GM18519 (cell line): ENCODE measurements at regions not wholly inside any gene's neighbourhood (a gene's known extent, or its start where the extent isn't known, plus 50 kb on each side); places are given as distances from the start of the nearest gene placed in this dataset.
"Not testable (repeated sequence)": the region's sequence is repeated elsewhere in the genome, so short reads cannot be mapped to it uniquely, and the experiment has no call there.

Source experiments
- ATAC-seq: cut with Tn5 transposase; IDR thresholded peaks from one replicate; pipeline ENCODE4 v1.9.1; 2021; ENCODE audit warnings: mild to moderate bottlenecking, moderate library complexity; ENCODE audit not compliant: unreplicated experiment, low FRiP score

DNA sequence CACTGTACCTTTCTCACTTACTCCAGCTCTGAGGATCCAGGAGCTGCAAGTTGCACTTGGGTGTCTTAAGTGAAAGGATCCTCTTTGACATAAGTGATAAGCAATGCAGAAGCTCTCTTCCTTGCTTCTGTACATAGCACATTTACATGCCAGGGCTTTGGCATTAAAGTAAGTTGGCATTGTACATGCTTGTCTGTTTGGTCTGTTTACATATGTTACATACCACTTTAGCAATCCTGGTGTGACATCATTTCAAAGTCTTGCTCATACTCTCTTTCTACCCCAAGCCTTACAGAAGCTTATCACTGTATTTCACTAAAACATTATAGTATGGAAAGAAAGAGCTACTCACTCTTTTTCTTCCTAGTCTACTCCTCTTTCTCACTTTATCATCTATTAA, 2548.3 kb downstream of the ARAP2 start:
- no peak for ATAC-seq

DNA sequence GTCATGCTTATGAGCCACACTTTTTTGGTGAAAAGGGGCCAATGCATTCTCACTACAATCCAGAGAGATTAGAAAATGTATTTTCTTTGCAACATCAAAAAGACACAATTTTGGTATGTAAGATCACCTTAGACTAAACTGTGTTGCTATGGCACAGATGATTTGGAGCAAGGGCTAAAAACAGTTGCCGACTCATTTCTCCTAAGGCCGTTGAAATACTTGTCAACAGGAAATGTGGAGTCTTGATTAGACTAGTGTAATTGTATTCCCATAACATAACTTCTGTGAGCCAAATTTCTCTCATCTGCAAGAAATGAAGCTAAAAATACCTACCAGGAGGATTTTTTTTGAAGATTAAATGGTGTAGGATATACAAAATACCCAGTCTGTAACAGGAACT, 2547.7 kb downstream of the ARAP2 start:
- ATAC-seq: no peak

DNA sequence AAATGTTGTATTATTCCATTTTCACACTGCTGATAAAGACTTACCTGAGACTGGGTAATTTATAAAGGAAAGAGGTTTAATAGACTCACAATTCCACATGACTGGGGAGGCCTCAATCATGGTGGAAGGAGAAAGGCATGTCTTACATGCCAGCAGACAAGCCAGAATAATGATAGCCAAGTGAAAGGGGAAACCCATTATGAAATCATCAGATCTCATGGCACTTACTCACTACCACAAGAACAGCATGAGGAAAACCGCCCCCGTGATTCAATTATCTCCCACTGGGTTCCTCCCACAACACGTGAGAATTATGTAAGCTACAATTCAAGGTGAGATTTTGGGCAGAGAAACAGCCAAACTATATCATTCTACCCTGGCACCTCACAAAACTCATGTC, 2535.1 kb downstream of the ARAP2 start:
- ATAC-seq: no peak

DNA sequence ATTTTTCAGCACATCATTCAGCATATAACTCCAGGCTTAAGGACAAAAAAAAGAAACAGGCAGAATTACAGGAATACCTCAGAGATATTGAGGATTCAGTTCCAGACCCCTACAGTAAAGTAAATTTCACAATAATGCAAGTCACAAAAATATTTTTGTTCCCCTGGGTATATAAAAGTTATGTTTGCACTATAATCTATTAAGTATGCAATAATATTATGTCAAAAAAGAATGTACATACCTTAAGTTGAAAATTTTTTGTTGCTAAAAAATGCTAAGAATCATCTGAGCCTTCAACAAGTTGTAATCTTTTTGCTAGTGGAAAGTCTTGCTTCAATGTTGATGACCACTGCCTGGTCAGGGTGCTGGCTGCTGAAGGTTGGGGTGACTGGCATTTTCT, 2532.5 kb downstream of the ARAP2 start:
- ATAC-seq: no peak

DNA sequence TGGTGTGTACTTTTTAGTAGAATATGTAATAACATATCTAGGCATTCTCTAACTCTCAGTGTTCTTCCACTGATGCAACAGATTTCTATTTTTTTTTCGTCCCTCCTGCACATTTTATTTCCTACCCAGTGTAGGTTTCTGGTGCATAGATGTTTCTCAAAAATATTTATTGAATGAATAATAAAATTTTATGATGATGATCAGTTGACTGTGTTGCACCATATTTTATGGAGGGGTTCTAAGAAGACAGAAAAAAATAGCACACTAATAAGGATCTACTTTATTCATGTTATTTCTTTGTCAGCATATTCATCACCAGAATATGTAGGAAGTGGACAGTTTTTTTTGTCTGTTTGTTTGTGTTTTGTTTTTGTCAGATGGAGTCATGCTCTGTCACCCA, 2529.3 kb downstream of the ARAP2 start:
- no peak for ATAC-seq

DNA sequence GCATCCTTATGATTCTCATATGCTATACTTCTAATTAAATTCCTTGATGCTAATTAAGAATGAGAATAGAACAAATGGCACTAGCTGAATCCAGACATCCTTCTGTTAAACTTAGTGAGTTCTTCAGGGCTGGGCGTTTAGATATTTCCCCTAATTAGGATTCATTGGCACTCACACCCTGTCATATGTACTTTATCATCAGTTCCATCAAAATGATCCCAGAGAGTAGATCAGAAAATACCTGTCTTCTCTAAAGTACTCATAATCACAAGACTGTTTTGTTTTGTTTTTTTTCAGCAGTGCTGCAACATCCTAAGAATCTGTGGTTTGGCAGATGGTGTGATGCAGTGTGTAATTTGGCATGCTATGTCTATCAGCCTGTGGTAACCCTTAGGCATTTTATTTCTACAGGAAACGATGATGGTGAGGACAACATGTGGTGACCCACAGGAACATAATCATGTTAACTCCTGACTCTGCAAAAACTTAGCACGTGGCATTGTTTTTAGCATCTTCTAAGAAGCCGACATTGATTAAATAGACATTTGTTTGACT, 2528.4 kb downstream of the ARAP2 start:
- ATAC-seq: no peak

DNA sequence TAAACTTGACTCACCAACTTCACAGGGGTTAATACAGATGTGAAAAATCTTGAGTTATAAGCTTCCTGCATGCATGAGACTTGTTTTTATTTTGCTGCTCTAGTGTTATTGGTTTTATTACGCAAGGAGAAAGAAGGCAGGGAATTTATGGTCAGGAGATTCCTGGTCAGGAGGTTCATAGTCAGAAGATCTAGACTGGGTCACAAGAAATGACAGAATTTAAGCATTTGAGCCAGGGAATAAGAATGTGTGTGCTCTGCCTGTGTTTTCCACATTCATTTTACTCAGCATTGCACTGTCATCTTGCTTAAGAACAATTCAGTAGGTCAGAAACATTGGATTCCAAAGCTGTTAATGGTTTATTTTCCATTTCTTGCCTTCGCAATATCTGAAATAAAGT, 2522.1 kb downstream of the ARAP2 start:
- ATAC-seq: no peak

DNA sequence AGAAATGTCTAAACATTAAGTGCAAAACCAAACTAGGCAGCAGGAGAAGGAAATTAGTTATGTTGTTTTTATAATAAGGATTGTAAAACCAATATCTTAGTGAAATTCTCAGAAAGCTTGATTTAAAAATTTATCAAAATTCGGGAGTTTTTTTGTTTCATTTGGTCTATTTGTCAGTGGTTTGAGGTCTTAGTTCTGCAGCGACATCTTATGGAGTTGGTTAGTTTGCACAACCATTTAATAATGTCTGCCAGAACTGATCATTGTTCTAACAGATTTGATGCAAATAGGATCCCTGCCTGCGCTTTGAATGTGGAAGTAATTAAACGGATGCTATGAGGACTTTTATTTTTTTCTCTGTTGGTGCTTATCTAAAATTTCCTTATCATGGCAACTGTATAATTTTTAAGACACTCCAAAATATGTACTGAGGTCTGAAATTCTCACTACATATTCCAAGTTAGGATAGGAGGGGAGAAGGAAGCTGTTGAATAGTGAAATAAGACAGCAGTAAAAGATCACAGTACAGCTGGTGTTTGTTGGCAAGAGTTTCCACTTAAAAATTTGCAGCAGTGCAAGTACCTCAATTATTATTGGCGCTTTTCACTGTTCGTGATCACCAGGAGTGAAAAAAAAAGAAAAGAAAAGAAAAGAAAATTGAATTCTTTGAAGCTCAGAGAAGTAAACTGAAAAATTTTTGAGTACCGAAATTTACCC, 2521.4 kb downstream of the ARAP2 start:
- ATAC-seq: no peak

DNA sequence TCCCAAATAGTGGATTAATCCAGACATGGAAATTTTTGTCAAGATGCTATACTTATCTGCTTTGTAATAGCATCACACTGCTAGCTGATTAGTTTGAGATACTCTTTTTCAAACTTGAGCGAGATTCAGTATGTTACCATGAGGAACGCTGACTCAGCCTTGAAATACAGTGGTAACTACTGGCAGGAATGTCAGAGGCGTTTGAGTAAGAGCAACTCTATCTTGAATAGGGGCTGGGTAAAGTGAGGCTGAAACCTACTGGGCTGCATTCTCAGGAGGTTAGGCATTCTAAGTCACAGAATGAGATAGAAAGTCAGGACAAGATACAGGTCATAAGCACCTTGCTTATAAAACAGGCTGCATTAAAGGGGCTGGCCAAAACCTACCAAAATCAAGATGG, 2519.6 kb downstream of the ARAP2 start:
- ATAC-seq: no peak

DNA sequence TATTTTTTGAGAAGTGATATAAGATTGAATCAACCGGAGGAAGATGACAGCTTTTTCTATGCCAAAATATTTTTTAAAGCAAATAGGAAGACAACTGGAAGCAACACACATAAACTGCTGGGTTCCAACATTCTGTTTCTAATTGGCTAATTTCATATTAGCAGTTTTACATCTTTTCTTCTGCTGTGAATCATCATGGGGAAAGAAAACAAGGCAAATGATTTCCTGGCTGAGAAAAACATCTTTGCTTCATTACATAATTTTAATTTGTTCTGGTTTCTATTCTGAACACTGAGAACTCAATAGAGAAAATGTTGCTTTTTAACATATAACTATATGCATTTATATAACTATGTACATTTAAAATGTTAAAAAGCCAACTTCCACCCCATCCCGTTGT, 2518.5 kb downstream of the ARAP2 start:
- ATAC-seq: no peak

DNA sequence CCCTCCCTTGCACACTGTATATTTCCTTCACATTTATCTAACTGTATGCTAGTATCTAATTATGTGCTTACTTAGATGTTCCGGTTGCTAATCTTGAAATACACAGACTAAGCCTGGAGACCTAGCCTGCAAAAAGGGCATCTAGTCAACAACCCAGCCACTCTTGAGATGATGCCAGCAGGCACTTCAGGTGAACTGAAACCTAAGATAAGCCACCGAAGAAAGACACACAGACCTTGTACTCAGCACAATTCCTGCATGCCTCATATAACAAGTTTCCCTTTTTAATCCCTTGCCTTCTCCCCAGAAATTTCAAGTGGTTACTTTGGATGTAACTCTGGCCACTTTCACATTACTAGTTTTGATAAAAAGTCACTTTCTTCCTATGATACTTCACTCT, 2506.6 kb downstream of the ARAP2 start:
- no peak for ATAC-seq

DNA sequence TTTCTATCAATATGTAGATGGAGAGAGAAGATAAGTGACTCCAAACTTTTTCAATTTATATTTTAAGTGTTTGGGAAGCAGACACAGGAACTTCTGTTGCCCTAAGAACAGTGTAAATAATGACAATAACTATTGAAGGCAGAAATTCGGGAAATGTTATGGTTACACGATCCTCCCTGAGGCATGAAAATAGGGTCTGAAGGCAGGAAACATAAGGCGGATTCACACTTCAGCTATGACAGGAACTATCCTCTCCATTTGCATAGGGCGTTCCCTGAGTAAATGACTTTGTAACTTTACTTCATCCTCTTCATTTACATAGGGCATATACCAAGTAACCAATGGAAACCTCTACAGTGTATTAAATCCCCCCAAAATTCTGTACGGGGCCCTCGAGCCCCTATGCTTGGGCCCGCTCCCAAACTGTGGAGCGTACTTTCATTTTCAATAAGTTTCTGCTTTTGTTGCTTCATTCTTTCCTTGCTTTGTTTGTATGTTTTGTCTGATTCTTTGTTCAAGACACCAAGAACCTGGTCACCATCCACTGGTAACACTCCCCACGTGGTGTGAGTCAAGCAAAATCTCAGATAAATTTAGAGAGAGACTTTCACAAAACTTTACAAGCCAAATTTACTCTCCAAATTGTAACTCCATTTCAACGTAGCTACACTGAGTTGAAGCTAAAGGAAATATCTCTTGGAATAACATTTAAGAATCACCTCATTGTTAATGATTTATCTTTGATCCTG, 2504.3 kb downstream of the ARAP2 start:
- no peak for ATAC-seq

DNA sequence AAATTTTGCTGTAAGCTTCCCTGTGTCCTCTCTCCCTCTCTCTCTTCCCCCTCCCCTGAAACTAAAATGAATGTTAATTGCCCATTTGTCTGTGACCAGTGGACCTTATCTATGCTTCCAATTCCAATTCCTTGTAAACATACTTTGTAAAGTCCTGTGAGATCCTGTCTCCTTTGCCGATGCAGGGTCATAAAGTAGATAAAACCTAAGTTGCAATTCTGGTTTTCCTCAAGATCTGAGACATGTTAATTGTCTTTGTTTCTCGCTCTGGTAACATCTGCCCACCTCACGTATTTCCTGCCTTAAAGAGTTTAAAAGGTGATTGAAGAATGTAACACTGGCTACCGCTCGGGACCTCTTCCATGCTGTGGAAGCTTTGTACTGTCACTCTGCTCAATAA, 2503.4 kb downstream of the ARAP2 start:
- ATAC-seq: not testable (repeated sequence)

DNA sequence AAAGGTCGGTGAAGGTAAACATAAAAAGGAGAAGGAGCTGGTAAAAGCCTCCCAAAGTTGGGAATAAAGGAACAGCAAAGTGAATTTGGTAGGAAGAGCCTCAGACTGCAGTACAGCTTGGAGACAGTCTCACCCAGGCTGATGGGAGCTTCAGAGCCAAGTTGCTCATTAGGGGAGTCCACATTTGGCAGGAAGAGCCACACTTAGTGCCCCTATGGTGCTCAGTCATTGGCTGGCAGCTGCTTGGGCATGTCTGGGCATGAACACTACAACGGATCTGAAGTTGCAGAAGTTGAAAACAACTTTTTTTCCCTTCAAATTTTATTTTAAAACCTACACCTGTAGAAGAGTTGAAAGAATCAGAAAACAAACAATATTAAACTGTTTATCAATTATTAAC, 2497.3 kb downstream of the ARAP2 start:
- no peak for ATAC-seq

DNA sequence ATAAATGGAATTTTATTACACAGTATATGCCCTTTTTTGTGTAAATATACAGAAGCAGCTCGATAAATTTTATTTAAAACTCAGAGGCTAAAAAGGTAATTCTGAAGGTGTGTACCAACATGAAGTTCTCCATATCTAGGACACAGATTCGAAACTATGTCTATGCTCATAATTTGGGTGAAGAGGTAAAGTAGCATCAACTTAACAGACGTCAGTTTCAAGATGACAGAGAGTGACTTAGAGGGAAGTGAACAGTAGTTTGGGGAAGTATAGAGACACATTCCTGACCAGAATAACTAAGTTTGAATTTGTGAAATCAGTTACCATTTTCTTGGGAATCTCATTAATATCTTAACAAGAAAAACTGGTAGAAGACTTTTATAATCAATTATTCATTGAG, 2493.3 kb downstream of the ARAP2 start:
- ATAC-seq: no peak

DNA sequence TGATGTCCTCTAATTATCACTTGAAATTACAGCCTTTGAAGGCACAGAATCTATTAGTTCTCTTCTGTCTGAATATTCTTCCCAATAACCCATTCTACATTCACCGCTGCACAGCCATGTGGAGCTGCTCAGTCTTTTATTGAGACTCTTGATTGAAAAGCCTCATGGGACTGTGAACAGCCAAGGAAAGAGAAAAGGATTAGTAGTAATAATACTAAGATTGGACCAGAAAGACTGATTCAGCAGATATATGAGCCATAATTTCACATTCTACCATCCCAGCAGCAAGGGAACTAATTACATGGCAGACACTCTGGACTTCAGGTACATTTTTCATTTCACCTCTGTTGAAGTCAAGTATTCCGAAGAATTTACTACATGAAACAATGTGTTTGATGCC, 2471.7 kb downstream of the ARAP2 start:
- no peak for ATAC-seq

DNA sequence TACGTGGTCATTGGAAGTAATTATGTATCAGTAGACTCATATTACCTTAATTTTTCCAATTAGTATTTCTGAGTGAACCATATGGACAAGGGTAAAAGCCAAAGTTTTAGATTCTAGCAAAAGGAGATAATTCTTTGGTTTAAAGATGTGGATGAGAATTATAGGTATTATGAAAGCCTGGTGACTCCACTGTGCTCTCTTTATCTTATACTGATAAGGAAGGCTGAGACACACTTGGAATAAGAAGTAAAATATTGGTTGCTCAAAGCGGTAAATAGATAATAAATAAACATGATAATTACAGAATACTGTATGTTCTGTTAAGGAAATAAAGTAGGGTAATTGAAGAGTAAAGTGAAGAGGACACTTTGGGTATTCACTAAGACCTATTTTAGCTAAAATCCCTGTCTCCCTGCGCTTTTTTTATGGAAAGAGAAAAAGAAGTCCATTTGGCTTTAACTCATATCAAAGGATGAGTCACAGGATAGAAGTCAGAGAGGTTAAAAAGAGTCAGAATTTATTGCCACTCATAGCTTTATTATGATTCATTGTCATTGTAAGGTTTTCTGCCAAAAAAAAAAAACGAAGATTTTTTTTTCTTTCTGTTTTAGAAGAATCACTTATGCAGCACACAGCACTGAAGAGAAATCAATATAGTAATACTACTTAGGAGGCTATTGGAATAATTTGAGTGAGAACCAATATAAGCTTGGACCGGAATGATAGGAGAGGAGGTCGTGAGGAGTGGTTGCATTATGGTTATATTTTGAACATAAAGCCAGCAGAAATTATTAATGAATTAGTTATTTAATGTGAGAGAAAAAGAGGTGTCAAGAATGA, 2463.1 kb downstream of the ARAP2 start:
- ATAC-seq: no peak

DNA sequence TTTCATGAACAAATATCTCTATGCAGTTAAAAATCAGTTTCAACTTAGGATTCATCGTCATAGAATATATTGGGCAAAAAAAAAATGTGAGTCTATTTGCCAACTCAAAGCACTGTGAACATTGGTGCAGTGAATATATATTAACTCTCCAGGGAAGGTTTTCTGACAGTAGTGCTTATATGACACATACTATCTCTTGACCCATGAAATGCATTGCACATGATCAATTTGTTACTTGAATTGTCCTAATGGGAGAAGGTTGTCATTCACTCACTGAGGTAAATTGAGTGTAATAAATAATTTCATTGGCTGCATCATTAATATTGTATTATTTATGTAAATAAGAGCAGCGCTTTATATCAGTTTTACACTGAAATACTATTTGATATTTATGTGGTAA, 2458.5 kb downstream of the ARAP2 start:
- no peak for ATAC-seq

DNA sequence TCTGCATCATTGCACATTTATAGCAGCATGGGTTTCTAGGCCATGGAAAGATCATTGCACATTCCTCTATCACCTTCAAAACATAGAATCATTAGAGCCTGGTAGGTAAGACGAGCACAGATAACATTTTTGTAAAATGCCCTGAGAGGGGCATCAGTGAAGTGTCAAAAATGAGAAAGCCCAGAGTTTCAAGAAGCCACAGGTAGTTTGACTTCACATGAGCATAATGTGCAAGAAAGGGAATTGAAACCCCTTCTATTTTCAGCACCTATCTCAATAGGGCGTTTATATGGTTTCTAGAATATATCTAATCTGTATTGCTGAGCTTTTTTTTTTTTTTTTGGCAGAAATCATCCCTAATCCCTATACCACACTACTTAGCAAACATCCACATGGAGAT, 2441.7 kb downstream of the ARAP2 start:
- peak; percentile 71 for ATAC-seq

DNA sequence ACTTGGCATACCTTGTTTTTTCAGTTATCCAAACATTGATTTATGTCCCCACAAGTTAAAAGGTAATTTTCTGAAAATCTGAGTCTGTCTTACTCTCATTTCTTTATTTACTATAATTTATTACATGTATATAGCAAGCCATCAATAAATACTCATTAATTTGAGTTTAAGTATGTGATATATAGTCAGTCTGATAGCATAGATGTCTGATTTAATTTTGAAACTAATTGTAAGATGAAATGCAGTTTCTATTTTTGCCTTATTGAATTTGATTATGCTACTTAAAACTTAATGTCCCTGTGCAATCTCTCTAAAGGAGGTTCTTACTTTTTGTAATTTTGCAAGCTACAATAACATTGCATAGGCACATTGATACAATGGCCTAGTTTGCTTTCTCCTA, 2418.6 kb downstream of the ARAP2 start:
- no peak for ATAC-seq

DNA sequence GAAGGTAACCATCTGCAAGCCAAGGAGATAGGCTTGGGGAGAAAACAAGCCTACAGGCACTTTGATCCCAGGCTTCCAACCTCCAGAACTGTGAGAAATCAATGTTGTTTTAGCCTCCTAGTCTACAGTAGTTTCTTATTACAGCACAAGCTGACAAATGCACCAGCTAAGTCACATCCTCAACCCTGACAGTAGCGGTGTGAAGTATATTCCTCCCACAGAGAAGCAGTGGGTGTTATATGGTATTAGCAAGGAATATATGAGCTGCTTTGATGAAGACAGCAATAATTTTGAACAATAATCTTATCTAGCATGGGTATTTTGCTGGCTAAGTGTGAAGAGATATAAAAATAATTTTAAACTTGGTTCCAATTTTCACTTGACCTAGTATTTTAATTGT, 2415.0 kb downstream of the ARAP2 start:
- ATAC-seq: not testable (repeated sequence)
